ENCODE measurements at regions not wholly inside any gene's neighbourhood (a gene's known extent, or its start where the extent isn't known, plus 50 kb on each side); places are given as distances from the start of the nearest gene placed in this dataset.

GRCh38 chr11:106614262-106614661, 404.0 kb downstream of the GUCY1A2 start:
- DNase-seq, result no peak

GRCh38 chr11:106619320-106619990, 398.8 kb downstream of the GUCY1A2 start:
- DNase-seq, result no peak

DNA sequence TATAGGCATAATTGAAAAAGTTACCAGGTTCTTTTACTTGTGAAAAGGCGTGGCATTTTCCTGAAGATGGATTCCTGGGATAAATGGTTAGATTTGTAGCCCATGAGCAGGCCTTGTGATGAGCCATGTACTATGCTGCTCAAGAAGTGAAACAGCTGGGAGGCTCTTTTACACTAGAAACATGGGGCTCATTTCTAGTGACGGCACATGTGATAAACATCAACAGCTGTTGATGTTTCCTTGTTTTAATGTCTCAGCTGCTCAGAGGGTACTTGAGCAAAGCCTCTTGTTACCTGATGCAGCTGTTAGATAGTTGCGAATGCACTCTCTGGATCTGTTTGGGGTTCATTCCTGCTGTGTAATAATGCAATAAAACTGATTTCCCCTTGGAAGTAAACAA, 396.8 kb downstream of the GUCY1A2 start:
- no peak for DNase-seq

All from NCI-H446 (cell line).